AG10803 (cell line): ENCODE measurements at regions not wholly inside any gene's neighbourhood (a gene's known extent, or its start where the extent isn't known, plus 50 kb on each side); places are given as distances from the start of the nearest gene placed in this dataset.
A peak's percentile ranks its signal among the peaks of the same experiment; 100 is the strongest.

Experiments
- DNase-seq: peaks from one replicate; pipeline ENCODE4 v3.0.0; 2010; ENCODE audit warnings: low read depth
- H3K4me3 ChIP-seq: 2 replicates; pipeline ENCODE4 v1.5.1; 2011; ENCODE audit warnings: mild to moderate bottlenecking, low read length, control low read depth
- TF ChIP-seq, protein P1 (sequence below): conservative IDR thresholded peaks from 2 replicates; pipeline ENCODE4 v1.5.1; 2011; ENCODE audit warnings: mild to moderate bottlenecking, low read length, control low read depth, inconsistent platforms

- H3K4me3 ChIP-seq = no peak overlapping the region
- no peak for DNase-seq
- TF ChIP-seq, protein P1, sequence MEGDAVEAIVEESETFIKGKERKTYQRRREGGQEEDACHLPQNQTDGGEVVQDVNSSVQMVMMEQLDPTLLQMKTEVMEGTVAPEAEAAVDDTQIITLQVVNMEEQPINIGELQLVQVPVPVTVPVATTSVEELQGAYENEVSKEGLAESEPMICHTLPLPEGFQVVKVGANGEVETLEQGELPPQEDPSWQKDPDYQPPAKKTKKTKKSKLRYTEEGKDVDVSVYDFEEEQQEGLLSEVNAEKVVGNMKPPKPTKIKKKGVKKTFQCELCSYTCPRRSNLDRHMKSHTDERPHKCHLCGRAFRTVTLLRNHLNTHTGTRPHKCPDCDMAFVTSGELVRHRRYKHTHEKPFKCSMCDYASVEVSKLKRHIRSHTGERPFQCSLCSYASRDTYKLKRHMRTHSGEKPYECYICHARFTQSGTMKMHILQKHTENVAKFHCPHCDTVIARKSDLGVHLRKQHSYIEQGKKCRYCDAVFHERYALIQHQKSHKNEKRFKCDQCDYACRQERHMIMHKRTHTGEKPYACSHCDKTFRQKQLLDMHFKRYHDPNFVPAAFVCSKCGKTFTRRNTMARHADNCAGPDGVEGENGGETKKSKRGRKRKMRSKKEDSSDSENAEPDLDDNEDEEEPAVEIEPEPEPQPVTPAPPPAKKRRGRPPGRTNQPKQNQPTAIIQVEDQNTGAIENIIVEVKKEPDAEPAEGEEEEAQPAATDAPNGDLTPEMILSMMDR = no peak
Observed at GRCh38 chr4:52192001-52192400, 140.9 kb downstream of the SPATA18 start.

GRCh38 chr4:52192721-52193135, 141.6 kb downstream of the SPATA18 start:
- DNase-seq = peak; percentile 68
- TF ChIP-seq, protein P1 = no peak
- no peak overlapping the region for H3K4me3 ChIP-seq

DNA sequence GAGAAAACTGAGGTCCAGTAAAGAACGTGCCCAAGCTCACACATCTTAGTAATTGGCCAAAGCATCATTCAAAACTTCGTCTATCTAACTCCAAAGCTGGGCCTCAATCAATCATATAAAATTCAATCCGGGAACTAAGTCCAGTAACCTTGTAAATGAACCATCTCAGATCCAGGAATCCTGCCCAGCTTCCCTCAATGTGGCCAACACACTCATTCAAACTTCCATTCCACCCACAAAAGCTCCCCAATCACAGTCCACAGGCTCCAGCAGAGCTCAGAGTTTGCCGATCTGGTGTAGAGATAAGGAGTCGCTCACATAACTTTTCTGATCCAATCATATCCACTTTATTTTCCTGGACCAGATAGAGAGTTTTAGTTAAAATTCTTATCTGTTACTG, 144.8 kb downstream of the SPATA18 start:
- DNase-seq = peak; percentile 12
- TF ChIP-seq, protein P1 = no peak
- no peak overlapping the region for H3K4me3 ChIP-seq

DNA sequence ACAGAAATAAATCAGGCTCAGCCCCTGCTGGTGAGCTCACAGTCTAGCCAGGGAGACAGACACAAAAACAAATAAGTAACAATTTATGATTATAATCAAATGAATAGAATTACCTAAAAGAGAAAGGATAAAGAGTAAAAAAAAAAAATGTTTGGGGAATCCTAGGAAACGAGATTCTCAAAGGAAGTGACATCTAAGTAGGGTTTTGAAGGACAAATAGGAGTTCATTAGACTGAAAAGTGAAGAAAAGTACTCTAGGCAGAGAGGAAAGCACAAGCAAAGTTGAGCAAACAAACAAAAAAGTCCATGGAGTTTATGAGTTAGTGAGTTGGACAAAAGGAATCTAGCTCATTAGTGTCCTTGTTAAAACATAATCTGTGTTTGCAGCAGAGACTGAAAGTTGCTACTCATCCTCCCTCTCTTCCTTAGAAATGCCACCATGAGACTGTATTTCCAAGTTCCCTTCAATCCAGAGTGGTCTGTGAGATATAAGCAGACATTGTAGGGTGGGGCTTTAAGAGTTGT, 145.6 kb downstream of the SPATA18 start:
- no peak for DNase-seq
- no peak overlapping the region for H3K4me3 ChIP-seq
- TF ChIP-seq, protein P1 = no peak

GRCh38 chr4:52197306-52197705, 146.2 kb downstream of the SPATA18 start:
- TF ChIP-seq, protein P1 = no peak
- no peak overlapping the region for H3K4me3 ChIP-seq
- DNase-seq = peak; percentile 54

GRCh38 chr4:52198294-52198693, 147.2 kb downstream of the SPATA18 start:
- TF ChIP-seq, protein P1 = no peak
- DNase-seq = peak; percentile 26
- no peak overlapping the region for H3K4me3 ChIP-seq

DNA sequence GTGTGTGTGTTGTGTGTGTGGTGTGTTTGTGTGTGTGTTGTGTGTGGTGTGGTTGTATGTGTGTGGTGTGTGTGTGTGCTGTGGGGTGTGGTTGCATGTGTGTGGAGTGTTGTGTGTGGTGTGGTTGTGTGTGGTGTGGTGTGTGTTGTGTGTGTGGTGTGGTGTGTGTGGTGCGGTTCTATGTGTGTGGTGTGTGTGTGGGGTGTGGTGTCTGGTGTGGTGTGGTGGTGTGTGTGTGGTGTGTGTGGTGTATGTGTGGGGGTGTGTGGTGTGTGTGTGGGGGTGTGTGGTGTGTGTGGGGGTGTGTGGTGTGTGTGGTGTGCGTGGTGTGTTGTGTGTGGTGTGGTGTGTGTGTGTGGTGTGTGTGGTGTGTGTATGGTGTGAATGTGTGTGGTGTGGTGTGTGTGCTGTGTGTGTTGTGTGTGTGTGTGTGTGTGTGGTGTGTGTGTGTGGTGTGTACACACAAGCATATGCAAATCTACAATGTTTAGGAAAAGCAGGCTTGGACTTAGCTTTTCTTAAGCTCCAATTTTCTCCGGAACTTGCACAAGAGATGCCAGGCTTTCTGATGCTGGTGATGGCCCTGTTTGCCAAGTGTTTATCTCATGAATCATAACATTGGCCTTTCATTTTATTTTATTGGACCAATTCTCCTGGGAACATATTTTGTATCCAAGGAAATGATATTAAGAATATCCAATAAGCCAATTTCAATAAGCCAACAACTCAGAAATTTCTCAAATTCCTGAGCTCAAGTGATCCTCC, 148.7 kb downstream of the SPATA18 start:
- no peak overlapping the region for H3K4me3 ChIP-seq
- TF ChIP-seq, protein P1 = no peak
- peak; percentile 86 for DNase-seq
